ENCODE measurements at regions not wholly inside any gene's neighbourhood (a gene's known extent, or its start where the extent isn't known, plus 50 kb on each side); places are given as distances from the start of the nearest gene placed in this dataset.

DNA sequence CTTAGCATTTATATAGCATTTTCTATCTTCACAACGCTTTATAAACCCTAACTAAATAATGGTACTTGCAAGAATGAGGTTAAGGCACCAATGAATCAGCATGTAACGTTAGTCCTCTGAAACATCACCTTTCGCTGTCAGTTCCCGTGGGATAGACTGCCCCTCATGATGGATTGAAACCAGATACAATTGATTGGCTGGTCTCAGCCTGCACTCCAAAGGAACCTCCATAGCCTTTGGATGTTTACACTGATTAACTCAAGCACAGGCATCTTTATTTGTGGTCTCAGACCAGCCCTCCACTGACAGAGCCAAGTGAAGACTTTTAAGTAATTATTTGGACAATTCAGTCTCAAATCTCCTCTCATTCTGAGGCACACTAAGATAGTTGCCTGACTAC lies 1339.4 kb upstream of the WWC1 start:
- H3K4me1 ChIP-seq (ENCODE audit: control insufficient read depth, extremely low read depth, insufficient read depth, low read length) = no peaks in the 10 kb centered on the region

DNA sequence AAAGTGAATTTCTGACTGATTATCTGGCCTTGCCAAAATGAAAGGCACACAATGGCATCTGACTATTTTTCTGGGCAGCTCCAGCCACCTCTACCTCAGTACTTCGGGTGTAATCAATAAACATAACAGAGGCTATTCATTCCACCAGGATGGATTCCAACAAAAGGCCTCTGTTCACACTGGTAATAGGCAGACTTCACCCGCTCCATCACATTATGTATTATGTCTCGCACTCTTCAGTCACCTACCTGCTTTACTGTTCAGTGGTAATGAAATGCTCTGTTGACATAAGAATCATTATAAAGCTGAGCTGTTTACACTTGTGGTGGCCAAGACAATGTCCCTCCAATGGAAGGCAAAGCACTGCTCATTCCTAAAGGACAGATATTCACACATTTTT lies 1333.7 kb upstream of the WWC1 start:
- dilution Hi-C loops (cut with MboI; ENCODE audit: extremely low pct_ligation_motif_present, low sequenced_read_pairs) = no loop called here
- DNase-seq (ENCODE audit: low read depth, low spot score) = no peak

More for the DNA sequence above, 1339.4 kb upstream of the WWC1 start:
- no peak overlapping the region for H3K4me3 ChIP-seq (ENCODE audit: control insufficient read depth in 2 of 3, extremely low read depth in 1 of 3, insufficient read depth in 2 of 3, low read depth in 1 of 3, low read length in 3 of 3)
- no peak for FAIRE-seq
- no peak overlapping the region for H3K9ac ChIP-seq (ENCODE audit: control insufficient read depth, extremely low read depth, insufficient read depth, low read length)
- H3K9me1 ChIP-seq (ENCODE audit: control insufficient read depth, extremely low read depth, insufficient read depth, low read length) = no peaks in the 10 kb centered on the region
- H3K36me3 ChIP-seq (ENCODE audit: control insufficient read depth in 2 of 2, extremely low read depth in 1 of 2, insufficient read depth in 2 of 2, low read length in 2 of 2) = no peaks in the 10 kb centered on the region
- H3K9me3 ChIP-seq (ENCODE audit: control insufficient read depth, low read depth, low read length) = no peaks in the 10 kb centered on the region
- no peaks in the 10 kb centered on the region for H3K79me2 ChIP-seq (ENCODE audit: control insufficient read depth, insufficient read depth, low read length)
- no peaks in the 10 kb centered on the region for H4K20me1 ChIP-seq (ENCODE audit: control insufficient read depth, extremely low read depth, insufficient read depth, low read length)
- no peak for DNase-seq (ENCODE audit: low read depth, low spot score)
- H3K27ac ChIP-seq (ENCODE audit: control insufficient read depth, insufficient read depth, low read length) = no peak overlapping the region
- H2AFZ ChIP-seq (ENCODE audit: control insufficient read depth, low read length) = no peak overlapping the region
- dilution Hi-C loops (cut with MboI; ENCODE audit: extremely low pct_ligation_motif_present, low sequenced_read_pairs) = no loop called here
- H3K27me3 ChIP-seq (ENCODE audit: control insufficient read depth, extremely low read depth, insufficient read depth, low read length) = no peaks in the 10 kb centered on the region
- no peak overlapping the region for H3K4me2 ChIP-seq (ENCODE audit: control insufficient read depth, extremely low read depth, insufficient read depth, low read depth, low read length)
- TF ChIP-seq EZH2 (IDR thresholded peaks at IDR 0.05; ENCODE audit: low read length) = no peak
- TF ChIP-seq, protein P1, sequence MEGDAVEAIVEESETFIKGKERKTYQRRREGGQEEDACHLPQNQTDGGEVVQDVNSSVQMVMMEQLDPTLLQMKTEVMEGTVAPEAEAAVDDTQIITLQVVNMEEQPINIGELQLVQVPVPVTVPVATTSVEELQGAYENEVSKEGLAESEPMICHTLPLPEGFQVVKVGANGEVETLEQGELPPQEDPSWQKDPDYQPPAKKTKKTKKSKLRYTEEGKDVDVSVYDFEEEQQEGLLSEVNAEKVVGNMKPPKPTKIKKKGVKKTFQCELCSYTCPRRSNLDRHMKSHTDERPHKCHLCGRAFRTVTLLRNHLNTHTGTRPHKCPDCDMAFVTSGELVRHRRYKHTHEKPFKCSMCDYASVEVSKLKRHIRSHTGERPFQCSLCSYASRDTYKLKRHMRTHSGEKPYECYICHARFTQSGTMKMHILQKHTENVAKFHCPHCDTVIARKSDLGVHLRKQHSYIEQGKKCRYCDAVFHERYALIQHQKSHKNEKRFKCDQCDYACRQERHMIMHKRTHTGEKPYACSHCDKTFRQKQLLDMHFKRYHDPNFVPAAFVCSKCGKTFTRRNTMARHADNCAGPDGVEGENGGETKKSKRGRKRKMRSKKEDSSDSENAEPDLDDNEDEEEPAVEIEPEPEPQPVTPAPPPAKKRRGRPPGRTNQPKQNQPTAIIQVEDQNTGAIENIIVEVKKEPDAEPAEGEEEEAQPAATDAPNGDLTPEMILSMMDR (optimal IDR thresholded peaks at IDR 0.05 in 1 of 3, IDR thresholded peaks at IDR 0.05 in 1 of 3, conservative IDR thresholded peaks at IDR 0.05 in 1 of 3; ENCODE audit: extremely low read depth in 1 of 3, insufficient read depth in 2 of 3, low read length in 3 of 3) = no peak

More for the DNA sequence above, 1333.7 kb upstream of the WWC1 start:
- Histone ChIP-seq H3K4me3 (ENCODE audit: control insufficient read depth in 2 of 3, extremely low read depth in 1 of 3, insufficient read depth in 2 of 3, low read depth in 1 of 3, low read length in 3 of 3) (no peak overlapping the region), H4K20me1 (ENCODE audit: control insufficient read depth, extremely low read depth, insufficient read depth, low read length) (no peaks in the 10 kb centered on the region), H3K79me2 (ENCODE audit: control insufficient read depth, insufficient read depth, low read length) (no peaks in the 10 kb centered on the region), H3K9me3 (ENCODE audit: control insufficient read depth, low read depth, low read length) (no peaks in the 10 kb centered on the region), H3K9ac (ENCODE audit: control insufficient read depth, extremely low read depth, insufficient read depth, low read length) (no peak overlapping the region), H2AFZ (ENCODE audit: control insufficient read depth, low read length) (no peak overlapping the region), H3K27me3 (ENCODE audit: control insufficient read depth, extremely low read depth, insufficient read depth, low read length) (no peaks in the 10 kb centered on the region), H3K36me3 (ENCODE audit: control insufficient read depth in 2 of 2, extremely low read depth in 1 of 2, insufficient read depth in 2 of 2, low read length in 2 of 2) (no peaks in the 10 kb centered on the region), H3K4me2 (ENCODE audit: control insufficient read depth, extremely low read depth, insufficient read depth, low read depth, low read length) (no peak overlapping the region), H3K4me1 (ENCODE audit: control insufficient read depth, extremely low read depth, insufficient read depth, low read length) (no peaks in the 10 kb centered on the region), H3K27ac (ENCODE audit: control insufficient read depth, insufficient read depth, low read length) (no peak overlapping the region), H3K9me1 (ENCODE audit: control insufficient read depth, extremely low read depth, insufficient read depth, low read length) (no peaks in the 10 kb centered on the region)
- FAIRE-seq = no peak
- TF ChIP-seq, protein P1 (optimal IDR thresholded peaks at IDR 0.05 in 1 of 3, IDR thresholded peaks at IDR 0.05 in 1 of 3, conservative IDR thresholded peaks at IDR 0.05 in 1 of 3; ENCODE audit: extremely low read depth in 1 of 3, insufficient read depth in 2 of 3, low read length in 3 of 3) = no peak
- TF ChIP-seq EZH2 (IDR thresholded peaks at IDR 0.05; ENCODE audit: low read length) = no peak

Data from keratinocyte (primary cell).